HL-60 (cell line): ENCODE measurements at regions not wholly inside any gene's neighbourhood (a gene's known extent, or its start where the extent isn't known, plus 50 kb on each side); places are given as distances from the start of the nearest gene placed in this dataset.
"Not testable (repeated sequence)": the region's sequence is repeated elsewhere in the genome, so short reads cannot be mapped to it uniquely, and the experiment has no call there.

Experiments used
- DNase-seq, 2 experiments: peaks; one replicate each; pipeline ENCODE4 v3.0.0-alpha.2; 2010 to 2020; ENCODE audit warnings: low read depth in 1 of 2, low spot score in 1 of 2
- H3K27ac ChIP-seq: fragments of 250-450 bp; sonication (Bioruptor Pico); replicated peaks from 2 replicates; pipeline ENCODE4 v1.5.1; 2020; ENCODE audit warnings: mild to moderate bottlenecking, moderate library complexity
- H3K27me3 ChIP-seq: fragments of 250-450 bp; sonication (Bioruptor Pico); 2 replicates; pipeline ENCODE4 v1.5.1; 2021; ENCODE audit warnings: mild to moderate bottlenecking, moderate library complexity; ENCODE audit not compliant: insufficient read depth, poor library complexity, severe bottlenecking
- H3K4me3 ChIP-seq: replicated peaks from 2 replicates; pipeline ENCODE4 v1.5.1; 2011; ENCODE audit warnings: mild to moderate bottlenecking, control low read depth, low read length; ENCODE audit not compliant: insufficient read depth
- GABPA ChIP-seq: IDR thresholded peaks from 2 replicates; pipeline ENCODE4 v1.6.1; 2012; ENCODE audit warnings: low read depth
- POLR2AphosphoS5 ChIP-seq: IDR thresholded peaks from 2 replicates; pipeline ENCODE4 v1.6.1; 2012; ENCODE audit warnings: low read depth
- SPI1 ChIP-seq: IDR thresholded peaks from 2 replicates; pipeline ENCODE4 v1.6.1; 2012; ENCODE audit warnings: low read depth, mild to moderate bottlenecking, borderline replicate concordance
- TF ChIP-seq, protein P1 (sequence below): IDR thresholded peaks from one replicate; pipeline ENCODE4 v1.5.1; 2011; ENCODE audit warnings: low read length, control low read depth, inconsistent platforms; ENCODE audit not compliant: insufficient read depth
- TF ChIP-seq, protein P2 (sequence below): IDR thresholded peaks from 2 replicates; pipeline ENCODE4 v1.6.1; 2012; ENCODE audit warnings: low read depth; ENCODE audit not compliant: insufficient replicate concordance

DNA sequence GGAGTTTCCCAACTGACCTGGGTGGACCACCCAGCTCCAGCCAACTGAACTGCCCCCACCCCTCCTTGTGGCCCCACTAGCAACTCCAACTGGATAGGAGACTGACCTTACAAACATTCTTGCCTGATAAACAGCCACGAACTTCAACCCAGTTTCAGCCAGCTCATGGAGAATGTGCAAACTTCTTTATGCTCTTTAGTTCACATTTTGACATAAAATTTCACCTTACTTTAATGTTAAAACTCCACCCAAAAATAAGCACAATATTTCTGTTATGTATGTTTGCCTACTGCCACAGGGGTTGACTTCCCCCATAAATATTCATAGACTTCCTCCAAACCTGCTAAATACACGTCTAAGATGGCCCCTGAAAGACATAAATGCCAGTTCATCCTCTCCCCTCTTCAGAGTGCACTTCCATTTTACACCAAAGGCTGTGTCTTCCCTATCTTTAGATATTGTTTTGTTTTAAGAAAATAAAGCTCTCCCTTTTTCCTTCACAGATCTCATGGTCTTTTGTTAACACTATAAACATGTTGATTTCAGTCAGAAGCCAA is 643.7 kb downstream of the EPM2A start:
- DNase-seq: no peak
- no peak overlapping the region for H3K27ac ChIP-seq
- H3K4me3 ChIP-seq: no peak overlapping the region
- no peaks in the 10 kb centered on the region for H3K27me3 ChIP-seq
- TF ChIP-seq SPI1 (no peak), POLR2AphosphoS5 (no peak), GABPA (no peak)
- TF ChIP-seq, protein P1, sequence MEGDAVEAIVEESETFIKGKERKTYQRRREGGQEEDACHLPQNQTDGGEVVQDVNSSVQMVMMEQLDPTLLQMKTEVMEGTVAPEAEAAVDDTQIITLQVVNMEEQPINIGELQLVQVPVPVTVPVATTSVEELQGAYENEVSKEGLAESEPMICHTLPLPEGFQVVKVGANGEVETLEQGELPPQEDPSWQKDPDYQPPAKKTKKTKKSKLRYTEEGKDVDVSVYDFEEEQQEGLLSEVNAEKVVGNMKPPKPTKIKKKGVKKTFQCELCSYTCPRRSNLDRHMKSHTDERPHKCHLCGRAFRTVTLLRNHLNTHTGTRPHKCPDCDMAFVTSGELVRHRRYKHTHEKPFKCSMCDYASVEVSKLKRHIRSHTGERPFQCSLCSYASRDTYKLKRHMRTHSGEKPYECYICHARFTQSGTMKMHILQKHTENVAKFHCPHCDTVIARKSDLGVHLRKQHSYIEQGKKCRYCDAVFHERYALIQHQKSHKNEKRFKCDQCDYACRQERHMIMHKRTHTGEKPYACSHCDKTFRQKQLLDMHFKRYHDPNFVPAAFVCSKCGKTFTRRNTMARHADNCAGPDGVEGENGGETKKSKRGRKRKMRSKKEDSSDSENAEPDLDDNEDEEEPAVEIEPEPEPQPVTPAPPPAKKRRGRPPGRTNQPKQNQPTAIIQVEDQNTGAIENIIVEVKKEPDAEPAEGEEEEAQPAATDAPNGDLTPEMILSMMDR: no peak
- TF ChIP-seq, protein P2, sequence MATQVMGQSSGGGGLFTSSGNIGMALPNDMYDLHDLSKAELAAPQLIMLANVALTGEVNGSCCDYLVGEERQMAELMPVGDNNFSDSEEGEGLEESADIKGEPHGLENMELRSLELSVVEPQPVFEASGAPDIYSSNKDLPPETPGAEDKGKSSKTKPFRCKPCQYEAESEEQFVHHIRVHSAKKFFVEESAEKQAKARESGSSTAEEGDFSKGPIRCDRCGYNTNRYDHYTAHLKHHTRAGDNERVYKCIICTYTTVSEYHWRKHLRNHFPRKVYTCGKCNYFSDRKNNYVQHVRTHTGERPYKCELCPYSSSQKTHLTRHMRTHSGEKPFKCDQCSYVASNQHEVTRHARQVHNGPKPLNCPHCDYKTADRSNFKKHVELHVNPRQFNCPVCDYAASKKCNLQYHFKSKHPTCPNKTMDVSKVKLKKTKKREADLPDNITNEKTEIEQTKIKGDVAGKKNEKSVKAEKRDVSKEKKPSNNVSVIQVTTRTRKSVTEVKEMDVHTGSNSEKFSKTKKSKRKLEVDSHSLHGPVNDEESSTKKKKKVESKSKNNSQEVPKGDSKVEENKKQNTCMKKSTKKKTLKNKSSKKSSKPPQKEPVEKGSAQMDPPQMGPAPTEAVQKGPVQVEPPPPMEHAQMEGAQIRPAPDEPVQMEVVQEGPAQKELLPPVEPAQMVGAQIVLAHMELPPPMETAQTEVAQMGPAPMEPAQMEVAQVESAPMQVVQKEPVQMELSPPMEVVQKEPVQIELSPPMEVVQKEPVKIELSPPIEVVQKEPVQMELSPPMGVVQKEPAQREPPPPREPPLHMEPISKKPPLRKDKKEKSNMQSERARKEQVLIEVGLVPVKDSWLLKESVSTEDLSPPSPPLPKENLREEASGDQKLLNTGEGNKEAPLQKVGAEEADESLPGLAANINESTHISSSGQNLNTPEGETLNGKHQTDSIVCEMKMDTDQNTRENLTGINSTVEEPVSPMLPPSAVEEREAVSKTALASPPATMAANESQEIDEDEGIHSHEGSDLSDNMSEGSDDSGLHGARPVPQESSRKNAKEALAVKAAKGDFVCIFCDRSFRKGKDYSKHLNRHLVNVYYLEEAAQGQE: no peak

DNA sequence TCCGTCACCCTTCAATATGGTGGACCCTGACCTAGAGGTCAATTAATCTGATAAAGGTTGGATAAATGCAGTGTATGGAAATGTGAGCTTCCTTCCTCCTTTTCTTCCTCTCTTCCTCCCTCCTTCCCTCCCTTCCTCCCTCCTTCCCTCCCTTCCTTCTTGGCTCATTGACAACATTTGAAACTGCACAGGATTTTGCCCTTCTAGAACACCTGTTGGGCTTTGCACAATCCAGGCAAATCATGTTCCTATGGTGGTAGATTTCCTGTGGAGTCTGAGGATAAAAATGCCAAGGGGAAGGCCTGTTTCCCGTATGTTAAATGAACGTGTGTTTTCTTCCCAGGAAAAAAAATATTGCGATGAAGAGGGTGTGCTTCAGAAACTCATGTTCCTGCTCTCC is 642.8 kb downstream of the EPM2A start:
- TF ChIP-seq, protein P1: no peak
- no peak for TF ChIP-seq SPI1
- H3K27me3 ChIP-seq: no peaks in the 10 kb centered on the region
- H3K4me3 ChIP-seq: no peak overlapping the region
- H3K27ac ChIP-seq: no peak overlapping the region
- no peak for DNase-seq

GRCh38 chr6:145093226-145093625 is 642.1 kb downstream of the EPM2A start:
- no peak overlapping the region for H3K4me3 ChIP-seq
- TF ChIP-seq, protein P2: no peak
- TF ChIP-seq POLR2AphosphoS5 (no peak), SPI1 (no peak), GABPA (no peak)
- TF ChIP-seq, protein P1: no peak
- no peaks in the 10 kb centered on the region for H3K27me3 ChIP-seq
- no peak for DNase-seq
- H3K27ac ChIP-seq: no peak overlapping the region

DNA sequence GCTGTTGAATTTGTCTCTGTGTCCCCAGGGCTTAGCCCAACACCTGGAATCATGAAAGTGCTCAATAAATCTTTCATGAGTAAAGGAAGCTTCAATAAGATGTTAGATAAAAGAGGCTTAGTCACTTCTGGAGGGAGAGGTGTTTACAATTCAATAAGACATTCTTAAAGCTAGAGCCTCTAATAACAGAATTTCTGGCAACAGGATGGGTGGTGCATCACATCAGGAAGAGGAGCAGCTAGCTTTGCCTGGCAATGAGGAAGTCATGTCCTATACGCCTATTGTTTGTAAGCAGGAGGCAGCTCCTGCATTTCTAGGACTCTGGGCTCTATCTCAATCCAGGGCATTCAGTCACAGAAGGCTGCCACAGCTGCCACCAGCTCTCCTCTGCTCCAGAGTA is 638.5 kb downstream of the EPM2A start:
- DNase-seq: no peak
- Histone ChIP-seq H3K27ac (no peak overlapping the region), H3K27me3 (no peaks in the 10 kb centered on the region), H3K4me3 (no peak overlapping the region)
- no peak for TF ChIP-seq SPI1
- TF ChIP-seq GABPA: no peak
- TF ChIP-seq, protein P2: no peak
- no peak for TF ChIP-seq POLR2AphosphoS5
- TF ChIP-seq, protein P1: no peak

GRCh38 chr6:145098127-145098526 is 637.2 kb downstream of the EPM2A start:
- not testable (repeated sequence) for H3K27ac ChIP-seq, H3K27me3 ChIP-seq, DNase-seq, H3K4me3 ChIP-seq
